NCI-H82 treated with DMSO at 0.1 percent for 48 hours (cell line): ENCODE measurements at regions not wholly inside any gene's neighbourhood (a gene's known extent, or its start where the extent isn't known, plus 50 kb on each side); places are given as distances from the start of the nearest gene placed in this dataset.
"Not testable (repeated sequence)": the region's sequence is repeated elsewhere in the genome, so short reads cannot be mapped to it uniquely, and the experiment has no call there.

Source experiments
- DNase-seq: peaks from one replicate; lab custom pipeline; 2025; ENCODE audit not compliant: unreplicated experiment; lab: John Stamatoyannopoulos, UW

- DNase-seq = no peak
Observed at GRCh38 chr5:60445921-60446320, 254.0 kb downstream of the DEPDC1B start.

GRCh38 chr5:60445427-60445826 is 254.5 kb downstream of the DEPDC1B start:
- DNase-seq = no peak

- no peak for DNase-seq
Observed at GRCh38 chr5:60444661-60445360, 255.2 kb downstream of the DEPDC1B start.

GRCh38 chr5:60439552-60439951 is 260.4 kb downstream of the DEPDC1B start:
- DNase-seq = no peak

GRCh38 chr5:60437308-60437707 is 262.7 kb downstream of the DEPDC1B start:
- DNase-seq = no peak

GRCh38 chr5:60436518-60436917 is 263.4 kb downstream of the DEPDC1B start:
- DNase-seq = no peak

- DNase-seq = no peak
Observed at GRCh38 chr5:60435808-60436207, 264.2 kb downstream of the DEPDC1B start.

GRCh38 chr5:60426189-60426588 is 273.8 kb downstream of the DEPDC1B start:
- not testable (repeated sequence) for DNase-seq

- not testable (repeated sequence) for DNase-seq
Observed at GRCh38 chr5:60420773-60421172, 279.2 kb downstream of the DEPDC1B start.

- DNase-seq = no peak
Observed at GRCh38 chr5:60417500-60418181, 282.3 kb downstream of the DEPDC1B start.

- no peak for DNase-seq
Observed at GRCh38 chr5:60415443-60415842, 284.5 kb downstream of the DEPDC1B start.

- no peak for DNase-seq
Observed at GRCh38 chr5:60410427-60410826, 289.5 kb downstream of the DEPDC1B start.

GRCh38 chr5:60404171-60404570 is 295.8 kb downstream of the DEPDC1B start:
- DNase-seq = no peak

- no peak for DNase-seq
Observed at GRCh38 chr5:60403343-60404006, 296.5 kb downstream of the DEPDC1B start.

GRCh38 chr5:60402161-60402785 is 297.7 kb downstream of the DEPDC1B start:
- no peak for DNase-seq

- no peak for DNase-seq
Observed at GRCh38 chr5:60401526-60401925, 298.4 kb downstream of the DEPDC1B start.

GRCh38 chr5:60399507-60399906 is 300.5 kb downstream of the DEPDC1B start:
- no peak for DNase-seq

GRCh38 chr5:60395712-60396329 is 304.1 kb downstream of the DEPDC1B start:
- no peak for DNase-seq

GRCh38 chr5:60387051-60387440 is 312.9 kb downstream of the DEPDC1B start:
- DNase-seq = no peak

- DNase-seq = no peak
Observed at GRCh38 chr5:60386436-60387050, 313.4 kb downstream of the DEPDC1B start.

- DNase-seq = no peak
Observed at GRCh38 chr5:60382716-60383115, 317.2 kb downstream of the DEPDC1B start.
